ENCODE measurements at regions not wholly inside any gene's neighbourhood (a gene's known extent, or its start where the extent isn't known, plus 50 kb on each side); places are given as distances from the start of the nearest gene placed in this dataset.

- Mint-ChIP-seq H3K9me3 (no peaks in the 10 kb centered on the region), H3K36me3 (ENCODE audit: low read depth) (no peaks in the 10 kb centered on the region), H3K27ac (no peak overlapping the region), H3K27me3 (peaks cover 23% of the 10 kb centered on the region), H3K4me1 (peaks cover 4% of the 10 kb centered on the region), H3K4me3 (no peak overlapping the region)
- intact Hi-C loops (cut with micrococcal nuclease) = no loop called here
- no peak for TF ChIP-seq CTCF (IDR thresholded peaks at IDR 0.05)
- ChIA-PET CTCF (no interaction called here), POLR2A (no interaction called here)
- no peak for ATAC-seq (ENCODE audit: low read depth)
- no peak for DNase-seq
Measured at GRCh38 chr17:36768394-36768793, 167.0 kb downstream of the MRM1 start.

DNA sequence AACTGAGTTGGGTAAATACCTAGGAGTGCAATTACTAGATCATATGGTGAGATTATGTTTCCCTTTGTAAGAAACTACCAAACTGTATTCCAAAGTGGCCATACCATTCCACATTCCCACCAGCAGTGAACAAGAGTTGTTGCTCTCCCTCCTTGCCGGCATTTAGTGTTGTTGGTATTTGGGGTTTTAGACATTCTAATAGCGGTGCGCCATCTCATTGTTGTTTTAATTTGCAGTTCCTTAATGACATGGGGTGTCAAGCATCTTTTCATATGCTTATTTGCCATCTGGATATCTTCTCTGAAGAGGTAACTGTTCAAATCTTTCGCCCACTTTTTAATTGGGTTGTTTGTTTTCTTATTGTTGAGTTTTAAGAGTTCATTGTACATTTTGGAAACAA is 164.2 kb upstream of the LHX1 start:
- Mint-ChIP-seq H3K9me3 (no peaks in the 10 kb centered on the region), H3K36me3 (ENCODE audit: low read depth) (no peaks in the 10 kb centered on the region), H3K4me3 (no peak overlapping the region), H3K4me1 (no peaks in the 10 kb centered on the region), H3K27me3 (peaks cover 31% of the 10 kb centered on the region), H3K27ac (no peak overlapping the region)
- no peak for ATAC-seq (ENCODE audit: low read depth)
- DNase-seq = no peak
- ChIA-PET CTCF (no interaction called here), POLR2A (no interaction called here)
- intact Hi-C loops (cut with micrococcal nuclease) = no loop called here
- TF ChIP-seq CTCF (IDR thresholded peaks at IDR 0.05) = no peak

- Mint-ChIP-seq H3K4me1 (no peaks in the 10 kb centered on the region), H3K27ac (no peak overlapping the region), H3K27me3 (peaks cover 49% of the 10 kb centered on the region), H3K36me3 (ENCODE audit: low read depth) (no peaks in the 10 kb centered on the region), H3K4me3 (no peak overlapping the region), H3K9me3 (no peaks in the 10 kb centered on the region)
- intact Hi-C loops (cut with micrococcal nuclease) = no loop called here
- no peak for DNase-seq
- TF ChIP-seq CTCF (IDR thresholded peaks at IDR 0.05) = no peak
- no peak for ATAC-seq (ENCODE audit: low read depth)
- ChIA-PET POLR2A (no interaction called here), CTCF (no interaction called here)
Measured at GRCh38 chr17:36777118-36777517, 160.2 kb upstream of the LHX1 start.

GRCh38 chr17:36778448-36778847 is 158.8 kb upstream of the LHX1 start:
- Mint-ChIP-seq H3K4me3 (no peak overlapping the region), H3K36me3 (ENCODE audit: low read depth) (no peaks in the 10 kb centered on the region), H3K27ac (no peak overlapping the region), H3K9me3 (no peaks in the 10 kb centered on the region), H3K27me3 (peaks cover 57% of the 10 kb centered on the region), H3K4me1 (no peaks in the 10 kb centered on the region)
- POLR2A ChIA-PET = no interaction called here
- DNase-seq = no peak
- no peak for TF ChIP-seq CTCF (IDR thresholded peaks at IDR 0.05)
- CTCF ChIA-PET = no interaction called here
- ATAC-seq (ENCODE audit: low read depth) = no peak
- intact Hi-C loops (cut with micrococcal nuclease) = no loop called here

- H3K27ac Mint-ChIP-seq = no peak overlapping the region
- ATAC-seq (ENCODE audit: low read depth) = no peak
- intact Hi-C loops (cut with micrococcal nuclease) = no loop called here
- H3K36me3 Mint-ChIP-seq (ENCODE audit: low read depth) = no peaks in the 10 kb centered on the region
- ChIA-PET POLR2A (no interaction called here), CTCF (no interaction called here)
- H3K9me3 Mint-ChIP-seq = no peaks in the 10 kb centered on the region
- no peak overlapping the region for H3K4me3 Mint-ChIP-seq
- DNase-seq = no peak
- peaks cover 60% of the 10 kb centered on the region for H3K27me3 Mint-ChIP-seq
- H3K4me1 Mint-ChIP-seq = no peaks in the 10 kb centered on the region
- TF ChIP-seq CTCF (IDR thresholded peaks at IDR 0.05) = no peak
Measured at GRCh38 chr17:36779550-36779949, 157.7 kb upstream of the LHX1 start.

Measured in activated B cell treated with CpG ODN at 0.5 μM for 24 hours (primary cell).